ENCODE measurements at regions not wholly inside any gene's neighbourhood (a gene's known extent, or its start where the extent isn't known, plus 50 kb on each side); places are given as distances from the start of the nearest gene placed in this dataset.

DNA sequence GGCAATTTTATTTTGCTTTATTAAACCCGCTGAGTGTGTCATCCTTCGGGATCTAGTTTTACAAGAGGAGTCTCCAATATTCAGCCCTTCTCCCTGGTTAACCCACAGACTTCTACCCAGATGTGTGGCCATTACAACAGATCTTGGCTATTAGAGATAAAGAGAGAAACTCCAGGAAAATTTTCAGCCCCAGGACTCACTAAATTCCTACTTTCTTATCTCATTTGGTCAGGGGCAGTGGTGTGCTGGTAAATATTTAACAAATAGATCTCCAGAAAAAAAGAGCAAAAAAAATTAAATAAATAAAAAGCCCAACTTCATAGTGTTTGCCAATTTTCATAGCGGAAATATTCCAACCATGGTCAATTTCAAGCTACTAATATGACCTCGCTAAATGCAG, 168.4 kb downstream of the RND3 start:
- DNase-seq (ENCODE audit: low read depth): no peak

DNA sequence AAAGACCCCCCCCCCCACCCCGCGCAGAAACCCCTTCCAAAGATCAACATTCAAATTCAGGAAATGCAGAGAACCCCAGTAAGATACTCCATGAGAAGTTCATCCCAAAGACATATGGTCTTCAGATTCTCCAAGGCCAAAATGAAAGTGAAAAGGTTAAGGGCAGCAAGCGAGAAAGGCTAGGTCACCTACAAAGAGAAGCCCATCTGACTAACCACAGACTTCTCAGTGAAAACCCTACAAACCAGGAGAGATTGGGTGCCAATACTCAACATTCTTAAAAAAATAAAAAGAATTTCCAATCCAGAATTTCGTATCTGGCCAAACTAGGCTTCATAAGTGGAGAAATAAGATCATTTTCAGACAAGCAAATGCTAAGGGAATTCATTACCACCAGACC, 175.2 kb downstream of the RND3 start:
- DNase-seq (ENCODE audit: low read depth): no peak

DNA sequence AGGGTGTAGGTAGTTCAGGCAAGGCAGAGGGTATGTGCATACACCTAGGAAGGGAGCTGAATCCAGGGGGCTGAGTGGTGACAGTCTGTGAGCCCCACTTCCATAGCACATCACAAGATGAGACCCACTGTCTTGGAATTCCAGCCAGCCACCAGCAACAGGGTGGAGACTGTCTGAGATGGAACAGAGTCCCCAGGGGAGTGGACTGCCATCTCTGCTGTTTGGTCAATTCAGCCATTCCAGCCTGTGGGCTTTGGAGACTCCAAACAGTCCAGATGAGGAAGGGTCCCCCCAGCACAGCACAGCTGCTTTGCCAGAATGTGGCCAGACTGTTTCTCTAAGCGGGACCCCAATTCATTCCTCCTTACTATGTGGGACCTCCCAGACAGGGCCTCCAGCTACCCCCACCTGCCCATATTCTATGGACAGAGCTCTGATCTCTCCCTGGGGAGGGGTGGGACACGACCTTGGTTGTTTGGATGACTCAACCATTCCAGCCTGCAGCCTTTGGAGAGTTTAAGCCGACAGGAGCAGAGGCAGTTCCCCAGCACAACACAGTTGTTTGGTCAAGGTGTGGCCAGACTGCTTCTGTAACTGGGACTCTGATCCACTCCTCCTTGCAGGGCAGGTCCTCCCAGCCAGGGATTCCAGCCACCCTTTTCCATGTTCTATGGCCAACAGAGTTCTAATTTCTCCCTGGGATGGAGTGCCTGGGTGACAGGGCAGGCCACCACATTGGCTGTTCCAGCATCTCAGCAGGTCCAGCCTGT, 178.0 kb downstream of the RND3 start:
- no peak for DNase-seq (ENCODE audit: low read depth)

GRCh38 chr2:150307258-150307657, 180.2 kb downstream of the RND3 start:
- DNase-seq (ENCODE audit: low read depth): no peak

- no peak for DNase-seq (ENCODE audit: low read depth)
Measured at GRCh38 chr2:150303281-150303680, 184.2 kb downstream of the RND3 start.

DNA sequence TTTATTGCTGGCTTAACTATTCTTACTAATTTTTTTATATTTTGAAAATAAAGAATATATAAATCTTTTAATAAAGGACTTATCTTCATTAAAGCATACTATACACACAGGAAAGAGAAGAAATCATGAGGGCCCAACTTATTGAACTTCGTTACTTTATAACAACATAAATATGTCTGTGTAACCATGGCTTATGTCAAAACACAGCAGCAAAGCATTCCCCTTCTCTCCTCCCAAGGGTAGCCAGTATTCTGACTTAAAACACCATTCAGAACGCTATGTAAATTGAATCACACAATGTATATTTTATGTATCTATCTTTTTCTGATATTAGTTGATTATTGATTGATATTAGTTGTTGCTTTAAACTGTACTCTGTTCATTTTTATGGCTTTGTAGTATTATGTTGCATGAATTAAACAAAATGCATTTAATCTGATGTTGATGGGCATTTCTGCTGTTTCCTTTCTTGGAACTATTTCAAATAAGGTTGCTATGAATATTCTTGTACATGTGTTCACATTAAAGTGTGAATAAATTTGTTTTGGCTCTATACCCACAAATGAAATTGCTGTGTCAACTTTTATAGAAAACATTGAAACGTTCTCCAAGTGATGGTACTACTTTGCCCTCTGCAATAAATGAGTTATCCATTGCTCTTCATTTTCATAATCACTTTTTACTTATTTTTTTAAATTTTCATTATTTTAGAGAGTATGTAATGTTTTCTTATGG, 188.7 kb downstream of the RND3 start:
- no peak for DNase-seq (ENCODE audit: low read depth)

- DNase-seq (ENCODE audit: low read depth): peak; percentile 68
Measured at GRCh38 chr2:150296770-150297546, 190.5 kb downstream of the RND3 start.

DNA sequence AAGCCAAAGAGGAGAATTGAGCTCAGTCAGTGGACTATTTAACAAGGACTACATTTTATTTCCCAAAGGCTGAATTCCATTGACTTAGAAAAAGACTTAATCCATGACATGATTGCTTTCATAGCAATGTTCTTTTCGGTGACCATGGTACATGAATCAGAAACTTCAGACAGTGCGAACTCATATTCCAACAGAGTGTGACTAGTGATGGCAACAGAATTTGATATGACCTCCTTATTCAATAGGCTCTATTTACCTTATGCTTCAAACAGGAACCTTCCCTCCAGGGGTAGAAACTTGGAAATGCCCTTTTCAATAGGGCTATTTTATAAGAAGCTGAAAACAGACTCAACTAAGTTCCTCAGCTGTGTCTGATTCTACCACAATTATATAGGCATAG, 191.9 kb downstream of the RND3 start:
- DNase-seq (ENCODE audit: low read depth): peak; percentile 28

- DNase-seq (ENCODE audit: low read depth): no peak
Measured at GRCh38 chr2:150293771-150294170, 193.7 kb downstream of the RND3 start.

DNA sequence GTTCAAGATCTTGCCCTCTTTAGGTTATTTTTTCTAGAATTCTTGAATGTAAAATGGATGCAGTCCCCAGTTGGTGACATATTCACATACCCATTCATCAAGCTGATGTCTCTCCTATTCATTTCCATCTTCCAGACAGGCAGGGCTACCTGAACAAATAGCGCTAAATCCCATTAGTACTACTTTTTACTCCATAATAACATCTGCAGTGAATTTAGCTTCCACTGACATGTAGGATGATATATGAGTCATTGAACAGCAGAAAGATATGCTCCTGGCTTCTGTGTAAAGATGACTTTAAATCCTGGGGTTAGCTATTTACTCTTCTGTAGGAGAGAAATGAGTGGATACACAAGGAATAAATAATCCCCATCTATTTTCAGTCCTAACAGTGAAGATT, 194.7 kb downstream of the RND3 start:
- DNase-seq (ENCODE audit: low read depth): peak; percentile 18

GRCh38 chr2:150292192-150292591, 195.3 kb downstream of the RND3 start:
- no peak for DNase-seq (ENCODE audit: low read depth)

DNA sequence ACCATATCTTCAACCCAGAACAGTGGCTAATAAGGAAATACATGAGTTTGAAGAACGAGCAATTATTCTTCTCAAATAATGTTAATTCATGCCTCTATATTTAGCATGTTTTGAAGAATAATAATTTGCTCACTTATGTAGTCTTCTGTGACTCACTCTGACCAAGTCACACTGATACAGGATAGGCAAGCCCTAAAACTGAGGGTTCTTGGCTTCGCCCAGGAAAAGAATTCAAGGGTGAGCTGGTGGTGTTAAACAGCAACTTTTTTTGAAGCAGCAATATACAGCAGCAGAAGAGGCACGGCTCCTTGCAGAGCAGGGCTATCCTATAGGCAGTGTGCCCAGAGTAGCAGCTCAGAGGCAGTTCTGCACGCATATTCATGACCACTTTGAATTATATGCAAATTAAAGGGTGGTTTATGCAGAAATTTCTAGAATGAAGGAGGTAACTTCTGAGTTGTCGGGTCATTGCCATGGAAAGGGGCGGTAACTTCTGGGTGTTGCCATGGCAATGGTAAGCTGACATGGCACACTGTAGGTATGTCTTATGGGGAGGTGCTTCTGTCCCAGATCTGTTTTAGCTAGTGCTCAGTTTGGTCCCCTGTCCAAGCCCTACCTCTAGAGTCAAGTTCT, 200.6 kb downstream of the RND3 start:
- DNase-seq (ENCODE audit: low read depth): no peak

DNA sequence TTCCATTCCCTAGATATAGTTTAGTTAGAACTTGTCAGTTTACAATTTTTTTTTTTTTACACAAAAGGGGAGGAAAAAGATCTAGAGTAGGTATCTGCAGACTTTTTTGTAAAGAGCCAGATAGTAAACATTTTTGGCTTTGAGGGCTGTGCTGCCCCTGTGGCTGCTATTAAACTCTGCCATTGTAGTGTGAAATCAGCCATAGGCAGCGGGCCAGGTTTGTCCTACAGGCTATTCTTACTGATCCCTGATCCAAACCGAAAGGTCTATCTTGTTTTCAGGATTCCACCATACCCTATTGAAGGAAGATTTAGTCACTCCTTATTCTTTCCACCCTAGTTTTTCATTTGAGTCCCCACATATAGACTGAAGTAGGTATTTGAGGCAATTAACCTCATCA, 203.4 kb downstream of the RND3 start:
- no peak for DNase-seq (ENCODE audit: low read depth)

- no peak for DNase-seq (ENCODE audit: low read depth)
Measured at GRCh38 chr2:150282771-150283371, 204.6 kb downstream of the RND3 start.

GRCh38 chr2:150282357-150282756, 205.1 kb downstream of the RND3 start:
- no peak for DNase-seq (ENCODE audit: low read depth)

- DNase-seq (ENCODE audit: low read depth): peak; percentile 65
Measured at GRCh38 chr2:150280231-150280630, 207.2 kb downstream of the RND3 start.

- no peak for DNase-seq (ENCODE audit: low read depth)
Measured at GRCh38 chr2:150279686-150280085, 207.8 kb downstream of the RND3 start.

- no peak for DNase-seq (ENCODE audit: low read depth)
Measured at GRCh38 chr2:150276737-150277136, 210.7 kb downstream of the RND3 start.

- no peak for DNase-seq (ENCODE audit: low read depth)
Measured at GRCh38 chr2:150274108-150274507, 213.4 kb downstream of the RND3 start.

GRCh38 chr2:150271952-150272802, 215.3 kb downstream of the RND3 start:
- DNase-seq (ENCODE audit: low read depth): peak; percentile 20
